ENCODE measurements at regions not wholly inside any gene's neighbourhood (a gene's known extent, or its start where the extent isn't known, plus 50 kb on each side); places are given as distances from the start of the nearest gene placed in this dataset.

DNA sequence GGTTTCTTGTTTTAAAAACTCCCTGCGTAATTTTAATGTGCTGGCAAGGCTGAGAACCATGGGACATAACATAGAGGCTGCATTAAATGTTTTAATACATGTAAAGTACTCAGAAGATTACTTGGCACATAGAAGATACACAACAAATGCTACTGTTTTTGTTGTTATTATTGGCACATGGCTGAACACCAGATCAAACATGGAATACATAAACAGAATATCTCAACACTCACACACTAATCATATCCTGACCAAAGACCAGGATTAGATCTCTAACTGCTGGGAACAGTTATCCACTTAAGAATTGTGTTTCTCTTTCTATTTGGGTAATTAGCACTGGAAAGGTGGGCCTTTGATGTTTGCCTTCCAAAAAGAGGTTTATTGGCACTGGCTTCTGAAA lies 69.3 kb downstream of the KCNE4 start:
- Histone ChIP-seq H3K9ac (replicated peaks in 1 of 4; ENCODE audit: extremely low read depth in 1 of 4, low read depth in 3 of 4, low read length in 3 of 4) (no peak overlapping the region), H2BK12ac (ENCODE audit: low read depth, low read length) (no peak overlapping the region), H3K4ac (replicated peaks; ENCODE audit: insufficient read length, low read depth, low read length) (no peak overlapping the region), H3K14ac (ENCODE audit: insufficient read length) (no peak overlapping the region), H2BK20ac (ENCODE audit: low read length) (no peak overlapping the region), H3K4me3 (ENCODE audit: extremely low read depth in 1 of 4, insufficient read depth in 2 of 4, low read depth in 3 of 4, low read length in 4 of 4) (no peak overlapping the region), H3K4me1 (replicated peaks in 1 of 4; ENCODE audit: control insufficient read depth in 3 of 4, insufficient read depth in 4 of 4, low read length in 3 of 4) (peaks cover 2 to 6% (median 4%) of the 10 kb centered on the region in 4 experiments; a peak in 3 of 7 replicates), H2AFZ (ENCODE audit: low read length) (no peak overlapping the region), H3K4me2 (ENCODE audit: insufficient read depth in 1 of 2, low read depth in 2 of 2, low read length in 2 of 2) (no peak overlapping the region), H3K79me1 (ENCODE audit: low read depth, low read length) (no peaks in the 10 kb centered on the region), H3K18ac (ENCODE audit: extremely low read depth, low read length) (no peak overlapping the region), H2BK15ac (ENCODE audit: low read length) (no peak overlapping the region), H4K5ac (ENCODE audit: insufficient read length, low read depth, low read length) (no peak overlapping the region), H3K79me2 (ENCODE audit: control insufficient read depth in 1 of 2, insufficient read depth in 2 of 2, low read length in 2 of 2) (no peaks in the 10 kb centered on the region), H2BK5ac (ENCODE audit: low read depth, low read length) (no peak overlapping the region), H3K27ac (ENCODE audit: low read depth, low read length) (no peak overlapping the region), H3K56ac (replicated peaks; ENCODE audit: insufficient read length, low read depth, low read length) (no peak overlapping the region), H4K20me1 (replicated peaks in 1 of 2; ENCODE audit: control insufficient read depth in 1 of 2, insufficient read depth in 2 of 2, low read length in 2 of 2) (no peaks in the 10 kb centered on the region), H3K23ac (ENCODE audit: insufficient read length) (no peak overlapping the region), H4K91ac (replicated peaks; ENCODE audit: insufficient read length, low read length) (no peak overlapping the region), H3K23me2 (ENCODE audit: low read depth, low read length) (no peaks in the 10 kb centered on the region), H4K8ac (ENCODE audit: extremely low read depth, insufficient read depth, low read length) (no peak overlapping the region), H3K36me3 (ENCODE audit: control insufficient read depth in 2 of 4, insufficient read depth in 4 of 4, low read length in 3 of 4) (no peaks in the 10 kb centered on the region), H2BK120ac (replicated peaks; ENCODE audit: low read depth, low read length) (no peak overlapping the region), H3K9me3 (ENCODE audit: insufficient read depth in 2 of 2, low read depth in 1 of 2, low read length in 1 of 2) (no peaks in the 10 kb centered on the region), H3K27me3 (replicated peaks in 1 of 4; ENCODE audit: control insufficient read depth in 3 of 4, extremely low read depth in 1 of 4, insufficient read depth in 3 of 4, low read length in 3 of 4) (no peaks in the 10 kb centered on the region), H2AK5ac (ENCODE audit: low read depth, low read length) (no peak overlapping the region)
- CTCF ChIA-PET (ENCODE audit: partially characterized antibody): no interaction called here
- DNase-seq (ENCODE audit: low read depth in 1 of 2, low spot score in 2 of 2): no peak
- POLR2A ChIA-PET (ENCODE audit: partially characterized antibody): no interaction called here
- FAIRE-seq: no peak
- WGBS, 2 experiments (ENCODE audit: extremely low coverage in 1 of 2, insufficient coverage in 1 of 2, insufficient read length in 1 of 2, insufficient replicate concordance in 2 of 2, low coverage in 1 of 2, low lambda C conversion rate in 2 of 2, missing lambda C conversion rate in 1 of 2): 100% methylated on average over 1 of the region's 1 CpG; no CpG with 5 or more reads in 1 of the 2 experiments
- TF ChIP-seq FOSL1 (IDR thresholded peaks at IDR 0.05; ENCODE audit: insufficient read depth, low read depth, low read length) (no peak), EZH2 (IDR thresholded peaks at IDR 0.05; ENCODE audit: low read depth, low read length, severe bottlenecking) (no peak), ASH2L (IDR thresholded peaks at IDR 0.05; ENCODE audit: low read length) (no peak), RBBP5 (IDR thresholded peaks at IDR 0.05; ENCODE audit: borderline replicate concordance, low read depth, low read length) (no peak), HDAC2 (IDR thresholded peaks at IDR 0.05; ENCODE audit: borderline replicate concordance in 1 of 2, low read depth in 2 of 2, low read length in 2 of 2) (no peak), SIRT6 (IDR thresholded peaks at IDR 0.05; ENCODE audit: low read length) (no peak), POLR2AphosphoS5 (IDR thresholded peaks at IDR 0.05; ENCODE audit: low read depth, low read length) (no peak), SIN3A (conservative IDR thresholded peaks at IDR 0.05 in 1 of 2, IDR thresholded peaks at IDR 0.05 in 1 of 2; ENCODE audit: low read depth in 1 of 2, low read length in 2 of 2) (no peak), BACH1 (IDR thresholded peaks at IDR 0.05; ENCODE audit: low read length) (no peak), NRF1 (IDR thresholded peaks at IDR 0.05; ENCODE audit: low read depth, low read length) (no peak), CTBP2 (IDR thresholded peaks at IDR 0.05; ENCODE audit: borderline replicate concordance, insufficient read depth, insufficient read length, low read length) (no peak)
- TF ChIP-seq, protein P1, sequence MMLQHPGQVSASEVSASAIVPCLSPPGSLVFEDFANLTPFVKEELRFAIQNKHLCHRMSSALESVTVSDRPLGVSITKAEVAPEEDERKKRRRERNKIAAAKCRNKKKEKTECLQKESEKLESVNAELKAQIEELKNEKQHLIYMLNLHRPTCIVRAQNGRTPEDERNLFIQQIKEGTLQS (IDR thresholded peaks at IDR 0.05; ENCODE audit: insufficient read depth, low read depth, low read length): no peak
- TF ChIP-seq, protein P2, sequence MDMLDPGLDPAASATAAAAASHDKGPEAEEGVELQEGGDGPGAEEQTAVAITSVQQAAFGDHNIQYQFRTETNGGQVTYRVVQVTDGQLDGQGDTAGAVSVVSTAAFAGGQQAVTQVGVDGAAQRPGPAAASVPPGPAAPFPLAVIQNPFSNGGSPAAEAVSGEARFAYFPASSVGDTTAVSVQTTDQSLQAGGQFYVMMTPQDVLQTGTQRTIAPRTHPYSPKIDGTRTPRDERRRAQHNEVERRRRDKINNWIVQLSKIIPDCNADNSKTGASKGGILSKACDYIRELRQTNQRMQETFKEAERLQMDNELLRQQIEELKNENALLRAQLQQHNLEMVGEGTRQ (IDR thresholded peaks at IDR 0.05; ENCODE audit: low read length): no peak

Data from H1 (cell line).